CD14-positive monocyte (primary cell): ENCODE measurements at regions not wholly inside any gene's neighbourhood (a gene's known extent, or its start where the extent isn't known, plus 50 kb on each side); places are given as distances from the start of the nearest gene placed in this dataset.

ENCODE experiments used
- DNase-seq, 3 donors: peaks; one replicate each; pipeline ENCODE4 v3.0.0-alpha.2; 2011 to 2022
- H2AFZ ChIP-seq: 2 replicates; pipeline ENCODE4 v1.6.0; 2012; ENCODE audit warnings: mild to moderate bottlenecking, low read depth, low read length, inconsistent platforms; ENCODE audit not compliant: insufficient read depth, poor library complexity, severe bottlenecking
- H3K27ac ChIP-seq, 2 donors: 1 replicate in 1 of 2; 2 replicates in 1 of 2; pipeline ENCODE4 v1.5.1; 2012 to 2013; ENCODE audit warnings: low read length in 2 of 2, control low read depth in 1 of 2, inconsistent platforms in 1 of 2, low read depth in 1 of 2, mild to moderate bottlenecking in 1 of 2
- H3K27me3 ChIP-seq, 2 donors: one replicate each; pipeline versions ENCODE4 v1.6.0 to v1.6.1; 2011 to 2013; ENCODE audit warnings: low read length in 2 of 2; ENCODE audit not compliant: control insufficient read depth in 2 of 2, insufficient read depth in 2 of 2
- H3K36me3 ChIP-seq, 2 donors: replicated peaks in 1 of 2; 1 replicate in 1 of 2; 2 replicates in 1 of 2; pipeline versions ENCODE4 v1.5.1 to v1.6.1; 2012 to 2013; ENCODE audit warnings: low read length in 2 of 2, control low read depth in 1 of 2, inconsistent platforms in 1 of 2, mild to moderate bottlenecking in 1 of 2; ENCODE audit not compliant: insufficient read depth in 2 of 2, control insufficient read depth in 1 of 2
- H3K4me1 ChIP-seq, 2 donors: 1 replicate in 1 of 2; 2 replicates in 1 of 2; pipeline versions ENCODE4 v1.5.1 to v1.6.1; 2012 to 2013; ENCODE audit warnings: low read length in 2 of 2, control low read depth in 1 of 2, inconsistent platforms in 1 of 2, mild to moderate bottlenecking in 1 of 2, moderate library complexity in 1 of 2; ENCODE audit not compliant: insufficient read depth in 2 of 2, control insufficient read depth in 1 of 2
- H3K4me2 ChIP-seq: replicated peaks from 2 replicates; pipeline ENCODE3; 2012; ENCODE audit warnings: low read length, moderate library complexity, mild to moderate bottlenecking; ENCODE audit not compliant: poor library complexity, severe bottlenecking; ENCODE audit errors: extremely low read depth
- H3K4me3 ChIP-seq, 3 experiments: fragments of 200-600 bp in 1 of 3; sonication (generic) in 1 of 3; replicated peaks in 1 of 3; 1 replicate in 2 of 3; 2 replicates in 1 of 3; pipeline ENCODE4 v1.5.1; 2011 to 2013; ENCODE audit warnings: low read length in 3 of 3, mild to moderate bottlenecking in 3 of 3, control low read depth in 2 of 3, low read depth in 2 of 3, inconsistent platforms in 1 of 3, moderate library complexity in 1 of 3
- H3K79me2 ChIP-seq: 2 replicates; pipeline ENCODE4 v1.6.0; 2012; ENCODE audit warnings: mild to moderate bottlenecking, control low read depth, inconsistent platforms, low read length, moderate library complexity; ENCODE audit not compliant: insufficient read depth
- H3K9ac ChIP-seq: 2 replicates; pipeline ENCODE4 v1.6.0; 2017; ENCODE audit warnings: low read length, mild to moderate bottlenecking; ENCODE audit not compliant: insufficient read depth, poor library complexity, severe bottlenecking
- H3K9me3 ChIP-seq, 2 donors: replicated peaks in 1 of 2; 1 replicate in 1 of 2; 2 replicates in 1 of 2; pipeline versions ENCODE4 v1.5.1 to v1.6.1; 2012 to 2013; ENCODE audit warnings: low read length in 2 of 2, control low read depth in 1 of 2; ENCODE audit not compliant: control insufficient read depth in 1 of 2, insufficient read depth in 1 of 2
- H4K20me1 ChIP-seq: 2 replicates; pipeline ENCODE4 v1.6.0; 2012; ENCODE audit warnings: mild to moderate bottlenecking, low read length, control low read depth, moderate library complexity; ENCODE audit not compliant: insufficient read depth
- H3K27ac Mint-ChIP-seq, 7 donors: one replicate each; pipeline ENCODE4 v1.8.0; 2020; ENCODE audit warnings: mild to moderate bottlenecking in 7 of 7, mixed read lengths in 7 of 7, moderate library complexity in 6 of 7, inconsistent platforms in 2 of 7
- H3K27me3 Mint-ChIP-seq, 3 donors: one replicate each; pipeline ENCODE4 v1.8.0; 2021 to 2022; ENCODE audit warnings: low read depth in 3 of 3, mild to moderate bottlenecking in 3 of 3, mixed read lengths in 3 of 3, moderate library complexity in 3 of 3, inconsistent platforms in 1 of 3
- H3K36me3 Mint-ChIP-seq, 2 donors: one replicate each; pipeline ENCODE4 v1.8.0; 2020; ENCODE audit warnings: mixed read lengths in 2 of 2, inconsistent platforms in 1 of 2, mild to moderate bottlenecking in 1 of 2
- H3K4me1 Mint-ChIP-seq: one replicate; pipeline ENCODE4 v1.8.0; 2020; ENCODE audit warnings: mild to moderate bottlenecking, mixed read lengths
- H3K4me3 Mint-ChIP-seq, 2 donors: one replicate each; pipeline ENCODE4 v1.8.0; 2020; ENCODE audit warnings: mild to moderate bottlenecking in 2 of 2, mixed read lengths in 2 of 2, moderate library complexity in 1 of 2
- H3K9me3 Mint-ChIP-seq, 7 donors: one replicate each; pipeline ENCODE4 v1.8.0; 2020 to 2022; ENCODE audit warnings: mixed read lengths in 7 of 7, mild to moderate bottlenecking in 6 of 7, moderate library complexity in 6 of 7, inconsistent platforms in 2 of 7
- CTCF ChIP-seq: fragments of 200-600 bp; IDR thresholded peaks from one replicate; pipeline ENCODE4 v1.8.0; 2022; ENCODE audit warnings: antibody characterized with exemption, mild to moderate bottlenecking
- WGBS: methylation state at CpG from one replicate; pipeline ENCODE4 v1.1.5; 2013; ENCODE audit warnings: missing lambda C conversion rate; ENCODE audit not compliant: insufficient coverage; 5-methylcytosine and 5-hydroxymethylcytosine counted together
- intact Hi-C, 2 donors: fragments of 100-400 bp; cut with micrococcal nuclease; formaldehyde crosslinking; loops; one replicate each; pipeline versions ENCODE4 v1.15.0 to v1.15.1; 2023

- no peaks in the 10 kb centered on the region for H3K9me3 ChIP-seq
- 76% methylated on average over 2 of the region's 2 CpGs for WGBS
- H3K9ac ChIP-seq = no peak overlapping the region
- H3K4me2 ChIP-seq = no peak overlapping the region
- no peaks in the 10 kb centered on the region for H3K79me2 ChIP-seq
- H3K27ac ChIP-seq = no peak overlapping the region
- TF ChIP-seq CTCF = no peak
- H3K4me1 Mint-ChIP-seq = no peaks in the 10 kb centered on the region
- H3K4me1 ChIP-seq = no peaks in the 10 kb centered on the region
- no peaks in the 10 kb centered on the region for H3K27me3 Mint-ChIP-seq
- no peak overlapping the region for H3K4me3 ChIP-seq
- peaks cover 0 to 3% (median 0%) of the 10 kb centered on the region in 7 donors for H3K9me3 Mint-ChIP-seq
- no peaks in the 10 kb centered on the region for H4K20me1 ChIP-seq
- intact Hi-C loops = no loop called here
- no peaks in the 10 kb centered on the region for H3K27me3 ChIP-seq
- no peaks in the 10 kb centered on the region for H3K36me3 Mint-ChIP-seq
- DNase-seq = no peak
- no peaks in the 10 kb centered on the region for H3K36me3 ChIP-seq
- H2AFZ ChIP-seq = no peak overlapping the region
- H3K27ac Mint-ChIP-seq = no peak overlapping the region
- no peak overlapping the region for H3K4me3 Mint-ChIP-seq
These were observed 109.9 kb upstream of the NYAP2 start for GRCh38 chr2:225289659-225290058.

DNA sequence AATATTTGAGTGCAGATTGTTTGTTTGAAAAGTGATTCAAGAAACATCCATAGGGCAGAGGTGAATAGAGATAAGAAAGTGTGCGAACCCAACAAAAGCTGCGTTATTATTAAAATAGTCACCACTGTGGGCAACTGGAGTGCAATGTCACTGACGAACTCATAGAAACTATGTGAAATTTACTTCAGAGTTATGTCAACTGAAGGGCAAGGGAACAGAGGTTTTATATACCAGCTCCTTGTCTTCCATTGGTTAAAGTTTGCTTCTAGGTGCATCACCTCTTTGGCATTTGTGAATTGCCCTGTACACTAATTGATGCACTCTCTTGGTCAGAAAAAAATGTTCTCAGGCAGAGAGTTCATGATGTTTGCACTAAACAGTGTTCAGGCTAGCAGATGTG is 110.5 kb upstream of the NYAP2 start:
- TF ChIP-seq CTCF = no peak
- H3K4me2 ChIP-seq = no peak overlapping the region
- H3K27me3 Mint-ChIP-seq = no peaks in the 10 kb centered on the region
- WGBS = 100% methylated on average over 3 of the region's 3 CpGs
- no peaks in the 10 kb centered on the region for H3K79me2 ChIP-seq
- H3K27ac Mint-ChIP-seq = no peak overlapping the region
- H3K4me3 ChIP-seq = no peak overlapping the region
- no peaks in the 10 kb centered on the region for H4K20me1 ChIP-seq
- H3K4me3 Mint-ChIP-seq = no peak overlapping the region
- intact Hi-C loops = no loop called here
- no peaks in the 10 kb centered on the region for H3K36me3 Mint-ChIP-seq
- no peak overlapping the region for H2AFZ ChIP-seq
- DNase-seq = no peak
- peaks cover 0 to 3% (median 0%) of the 10 kb centered on the region in 7 donors for H3K9me3 Mint-ChIP-seq
- H3K9me3 ChIP-seq = no peaks in the 10 kb centered on the region
- no peaks in the 10 kb centered on the region for H3K27me3 ChIP-seq
- no peaks in the 10 kb centered on the region for H3K36me3 ChIP-seq
- H3K4me1 ChIP-seq = no peaks in the 10 kb centered on the region
- no peak overlapping the region for H3K27ac ChIP-seq
- no peak overlapping the region for H3K9ac ChIP-seq
- H3K4me1 Mint-ChIP-seq = no peaks in the 10 kb centered on the region
